HL-60 (cell line): ENCODE measurements at regions not wholly inside any gene's neighbourhood (a gene's known extent, or its start where the extent isn't known, plus 50 kb on each side); places are given as distances from the start of the nearest gene placed in this dataset.

Experiments used
- DNase-seq, 2 experiments: peaks; one replicate each; pipeline ENCODE4 v3.0.0-alpha.2; 2010 to 2020; ENCODE audit warnings: low read depth in 1 of 2, low spot score in 1 of 2
- H3K27ac ChIP-seq: fragments of 250-450 bp; sonication (Bioruptor Pico); replicated peaks from 2 replicates; pipeline ENCODE4 v1.5.1; 2020; ENCODE audit warnings: mild to moderate bottlenecking, moderate library complexity
- H3K27me3 ChIP-seq: fragments of 250-450 bp; sonication (Bioruptor Pico); 2 replicates; pipeline ENCODE4 v1.5.1; 2021; ENCODE audit warnings: mild to moderate bottlenecking, moderate library complexity; ENCODE audit not compliant: insufficient read depth, poor library complexity, severe bottlenecking
- H3K4me3 ChIP-seq: replicated peaks from 2 replicates; pipeline ENCODE4 v1.5.1; 2011; ENCODE audit warnings: mild to moderate bottlenecking, control low read depth, low read length; ENCODE audit not compliant: insufficient read depth
- GABPA ChIP-seq: IDR thresholded peaks from 2 replicates; pipeline ENCODE4 v1.6.1; 2012; ENCODE audit warnings: low read depth
- POLR2AphosphoS5 ChIP-seq: IDR thresholded peaks from 2 replicates; pipeline ENCODE4 v1.6.1; 2012; ENCODE audit warnings: low read depth
- SPI1 ChIP-seq: IDR thresholded peaks from 2 replicates; pipeline ENCODE4 v1.6.1; 2012; ENCODE audit warnings: low read depth, mild to moderate bottlenecking, borderline replicate concordance
- TF ChIP-seq, protein P1 (sequence below): IDR thresholded peaks from 2 replicates; pipeline ENCODE4 v1.6.1; 2012; ENCODE audit warnings: low read depth; ENCODE audit not compliant: insufficient replicate concordance
- TF ChIP-seq, protein P2 (sequence below): IDR thresholded peaks from one replicate; pipeline ENCODE4 v1.5.1; 2011; ENCODE audit warnings: low read length, control low read depth, inconsistent platforms; ENCODE audit not compliant: insufficient read depth

DNA sequence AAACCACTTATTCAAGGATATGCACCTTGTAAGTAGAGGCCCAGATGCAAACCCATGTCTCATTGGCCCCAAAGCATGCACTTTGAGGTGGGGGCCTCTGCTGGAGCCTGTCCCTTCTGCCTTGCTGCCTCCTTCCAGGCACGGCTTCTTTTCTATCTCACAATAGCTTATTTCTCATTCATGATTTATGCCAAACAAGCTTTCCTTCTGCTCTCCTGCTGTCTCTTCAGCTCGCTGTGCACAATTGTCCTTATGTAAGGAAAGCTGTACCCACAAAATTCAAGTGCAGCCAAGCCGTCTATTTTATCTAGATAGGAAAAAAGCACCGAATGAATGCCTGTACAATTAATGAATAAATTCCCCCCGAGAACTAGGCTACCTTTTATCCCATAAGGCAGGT, 124.8 kb upstream of the PACRGL start:
- no peaks in the 10 kb centered on the region for H3K27me3 ChIP-seq
- H3K27ac ChIP-seq = no peak overlapping the region
- H3K4me3 ChIP-seq = no peak overlapping the region
- TF ChIP-seq, protein P1, sequence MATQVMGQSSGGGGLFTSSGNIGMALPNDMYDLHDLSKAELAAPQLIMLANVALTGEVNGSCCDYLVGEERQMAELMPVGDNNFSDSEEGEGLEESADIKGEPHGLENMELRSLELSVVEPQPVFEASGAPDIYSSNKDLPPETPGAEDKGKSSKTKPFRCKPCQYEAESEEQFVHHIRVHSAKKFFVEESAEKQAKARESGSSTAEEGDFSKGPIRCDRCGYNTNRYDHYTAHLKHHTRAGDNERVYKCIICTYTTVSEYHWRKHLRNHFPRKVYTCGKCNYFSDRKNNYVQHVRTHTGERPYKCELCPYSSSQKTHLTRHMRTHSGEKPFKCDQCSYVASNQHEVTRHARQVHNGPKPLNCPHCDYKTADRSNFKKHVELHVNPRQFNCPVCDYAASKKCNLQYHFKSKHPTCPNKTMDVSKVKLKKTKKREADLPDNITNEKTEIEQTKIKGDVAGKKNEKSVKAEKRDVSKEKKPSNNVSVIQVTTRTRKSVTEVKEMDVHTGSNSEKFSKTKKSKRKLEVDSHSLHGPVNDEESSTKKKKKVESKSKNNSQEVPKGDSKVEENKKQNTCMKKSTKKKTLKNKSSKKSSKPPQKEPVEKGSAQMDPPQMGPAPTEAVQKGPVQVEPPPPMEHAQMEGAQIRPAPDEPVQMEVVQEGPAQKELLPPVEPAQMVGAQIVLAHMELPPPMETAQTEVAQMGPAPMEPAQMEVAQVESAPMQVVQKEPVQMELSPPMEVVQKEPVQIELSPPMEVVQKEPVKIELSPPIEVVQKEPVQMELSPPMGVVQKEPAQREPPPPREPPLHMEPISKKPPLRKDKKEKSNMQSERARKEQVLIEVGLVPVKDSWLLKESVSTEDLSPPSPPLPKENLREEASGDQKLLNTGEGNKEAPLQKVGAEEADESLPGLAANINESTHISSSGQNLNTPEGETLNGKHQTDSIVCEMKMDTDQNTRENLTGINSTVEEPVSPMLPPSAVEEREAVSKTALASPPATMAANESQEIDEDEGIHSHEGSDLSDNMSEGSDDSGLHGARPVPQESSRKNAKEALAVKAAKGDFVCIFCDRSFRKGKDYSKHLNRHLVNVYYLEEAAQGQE = no peak
- no peak for DNase-seq

DNA sequence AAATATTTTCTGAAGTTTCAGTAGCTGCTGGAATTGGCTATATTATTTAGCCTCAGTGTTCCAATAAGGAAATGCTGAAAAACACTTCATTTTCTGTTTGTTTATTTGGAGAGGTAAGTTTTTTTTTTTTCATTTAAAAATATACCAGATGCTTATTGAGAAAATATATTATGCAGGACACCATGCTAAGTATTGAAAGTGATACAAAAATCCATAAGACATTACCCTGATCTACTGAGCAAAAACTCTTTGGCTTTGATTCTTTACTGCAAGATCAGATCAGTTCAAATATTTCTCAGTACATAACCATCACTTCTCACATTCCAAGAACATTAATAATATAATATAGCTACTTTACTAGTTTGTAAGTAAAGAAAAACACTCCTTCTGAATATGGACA, 123.4 kb upstream of the PACRGL start:
- no peak for DNase-seq
- Histone ChIP-seq H3K27me3 (no peaks in the 10 kb centered on the region), H3K27ac (no peak overlapping the region), H3K4me3 (no peak overlapping the region)
- TF ChIP-seq, protein P1 = no peak
- TF ChIP-seq, protein P2, sequence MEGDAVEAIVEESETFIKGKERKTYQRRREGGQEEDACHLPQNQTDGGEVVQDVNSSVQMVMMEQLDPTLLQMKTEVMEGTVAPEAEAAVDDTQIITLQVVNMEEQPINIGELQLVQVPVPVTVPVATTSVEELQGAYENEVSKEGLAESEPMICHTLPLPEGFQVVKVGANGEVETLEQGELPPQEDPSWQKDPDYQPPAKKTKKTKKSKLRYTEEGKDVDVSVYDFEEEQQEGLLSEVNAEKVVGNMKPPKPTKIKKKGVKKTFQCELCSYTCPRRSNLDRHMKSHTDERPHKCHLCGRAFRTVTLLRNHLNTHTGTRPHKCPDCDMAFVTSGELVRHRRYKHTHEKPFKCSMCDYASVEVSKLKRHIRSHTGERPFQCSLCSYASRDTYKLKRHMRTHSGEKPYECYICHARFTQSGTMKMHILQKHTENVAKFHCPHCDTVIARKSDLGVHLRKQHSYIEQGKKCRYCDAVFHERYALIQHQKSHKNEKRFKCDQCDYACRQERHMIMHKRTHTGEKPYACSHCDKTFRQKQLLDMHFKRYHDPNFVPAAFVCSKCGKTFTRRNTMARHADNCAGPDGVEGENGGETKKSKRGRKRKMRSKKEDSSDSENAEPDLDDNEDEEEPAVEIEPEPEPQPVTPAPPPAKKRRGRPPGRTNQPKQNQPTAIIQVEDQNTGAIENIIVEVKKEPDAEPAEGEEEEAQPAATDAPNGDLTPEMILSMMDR = no peak
- no peak for TF ChIP-seq SPI1
- TF ChIP-seq POLR2AphosphoS5 = no peak
- no peak for TF ChIP-seq GABPA

DNA sequence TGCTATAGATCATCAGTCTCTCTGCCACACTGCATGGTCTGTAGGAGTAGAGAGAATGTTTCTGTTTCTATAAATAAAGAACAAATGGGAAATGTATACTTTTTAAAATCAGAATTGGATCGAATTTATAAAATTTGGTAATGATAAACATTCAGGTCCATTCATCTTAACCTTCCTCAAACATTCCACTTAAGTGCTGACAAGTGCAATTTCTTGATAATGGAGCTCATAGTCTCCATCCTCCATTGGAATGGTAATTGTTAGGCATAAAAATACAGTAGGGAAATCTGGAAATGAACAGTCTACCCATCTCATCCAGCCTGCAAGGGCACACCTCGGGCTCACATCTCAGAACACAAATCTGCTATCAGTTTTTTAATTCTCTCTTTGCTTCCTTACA, 122.6 kb upstream of the PACRGL start:
- Histone ChIP-seq H3K27ac (no peak overlapping the region), H3K4me3 (no peak overlapping the region), H3K27me3 (no peaks in the 10 kb centered on the region)
- no peak for TF ChIP-seq POLR2AphosphoS5
- TF ChIP-seq GABPA = no peak
- TF ChIP-seq, protein P2 = no peak
- no peak for TF ChIP-seq SPI1
- TF ChIP-seq, protein P1 = no peak
- DNase-seq = no peak

DNA sequence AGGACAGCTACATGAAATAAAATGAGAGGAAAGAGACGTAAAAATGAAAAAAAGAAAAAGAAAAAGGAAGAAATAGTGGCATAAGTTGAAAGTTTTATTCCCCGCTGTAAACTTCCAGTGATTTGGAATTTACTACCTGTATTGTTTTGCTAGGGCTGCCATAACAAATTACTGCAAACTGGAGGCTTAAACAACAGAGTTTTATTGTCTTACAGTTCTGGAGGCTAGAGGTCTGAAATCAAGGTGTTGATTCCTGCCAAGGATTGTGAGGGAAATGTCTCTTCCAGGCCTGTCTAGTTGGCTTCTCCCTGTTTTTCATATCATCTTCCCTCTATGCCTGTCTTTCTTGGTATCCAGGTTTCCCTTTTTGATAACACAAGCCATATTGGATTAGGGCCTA, 119.4 kb upstream of the PACRGL start:
- Histone ChIP-seq H3K27me3 (no peaks in the 10 kb centered on the region), H3K4me3 (no peak overlapping the region), H3K27ac (no peak overlapping the region)
- no peak for TF ChIP-seq GABPA
- TF ChIP-seq POLR2AphosphoS5 = no peak
- TF ChIP-seq, protein P1 = no peak
- no peak for TF ChIP-seq SPI1
- TF ChIP-seq, protein P2 = no peak
- no peak for DNase-seq
